ENCODE measurements at regions not wholly inside any gene's neighbourhood (a gene's known extent, or its start where the extent isn't known, plus 50 kb on each side); places are given as distances from the start of the nearest gene placed in this dataset.
"Not testable (repeated sequence)": the region's sequence is repeated elsewhere in the genome, so short reads cannot be mapped to it uniquely, and the experiment has no call there.

- DNase-seq (ENCODE audit: low spot score) = no peak
Observed at GRCh38 chr16:86240716-86241363, 269.5 kb upstream of the FOXF1 start.

- DNase-seq (ENCODE audit: low spot score) = no peak
Observed at GRCh38 chr16:86241681-86242080, 268.6 kb upstream of the FOXF1 start.

- no peak for DNase-seq (ENCODE audit: low spot score)
Observed at GRCh38 chr16:86242244-86243122, 267.8 kb upstream of the FOXF1 start.

GRCh38 chr16:86243123-86243473 lies 267.2 kb upstream of the FOXF1 start:
- DNase-seq (ENCODE audit: low spot score) = no peak

GRCh38 chr16:86243571-86244154 lies 266.7 kb upstream of the FOXF1 start:
- no peak for DNase-seq (ENCODE audit: low spot score)

GRCh38 chr16:86244158-86244557 lies 266.2 kb upstream of the FOXF1 start:
- no peak for DNase-seq (ENCODE audit: low spot score)

GRCh38 chr16:86244936-86245335 lies 265.4 kb upstream of the FOXF1 start:
- DNase-seq (ENCODE audit: low spot score) = no peak

- no peak for DNase-seq (ENCODE audit: low spot score)
Observed at GRCh38 chr16:86245351-86245750, 265.0 kb upstream of the FOXF1 start.

GRCh38 chr16:86245895-86246294 lies 264.4 kb upstream of the FOXF1 start:
- DNase-seq (ENCODE audit: low spot score) = no peak

GRCh38 chr16:86248310-86248905 lies 261.9 kb upstream of the FOXF1 start:
- DNase-seq (ENCODE audit: low spot score) = no peak

- DNase-seq (ENCODE audit: low spot score) = no peak
Observed at GRCh38 chr16:86249631-86250030, 260.7 kb upstream of the FOXF1 start.

- no peak for DNase-seq (ENCODE audit: low spot score)
Observed at GRCh38 chr16:86251682-86252081, 258.6 kb upstream of the FOXF1 start.

- DNase-seq (ENCODE audit: low spot score) = no peak
Observed at GRCh38 chr16:86252596-86252995, 257.7 kb upstream of the FOXF1 start.

- no peak for DNase-seq (ENCODE audit: low spot score)
Observed at GRCh38 chr16:86255966-86256365, 254.4 kb upstream of the FOXF1 start.

- no peak for DNase-seq (ENCODE audit: low spot score)
Observed at GRCh38 chr16:86256995-86257394, 253.3 kb upstream of the FOXF1 start.

GRCh38 chr16:86257546-86257945 lies 252.8 kb upstream of the FOXF1 start:
- no peak for DNase-seq (ENCODE audit: low spot score)

- no peak for DNase-seq (ENCODE audit: low spot score)
Observed at GRCh38 chr16:86258713-86259112, 251.6 kb upstream of the FOXF1 start.

GRCh38 chr16:86259499-86259898 lies 250.8 kb upstream of the FOXF1 start:
- DNase-seq (ENCODE audit: low spot score) = no peak

- no peak for DNase-seq (ENCODE audit: low spot score)
Observed at GRCh38 chr16:86261379-86261778, 248.9 kb upstream of the FOXF1 start.

GRCh38 chr16:86267657-86268056 lies 242.7 kb upstream of the FOXF1 start:
- DNase-seq (ENCODE audit: low spot score) = not testable (repeated sequence)

- DNase-seq (ENCODE audit: low spot score) = no peak
Observed at GRCh38 chr16:86270696-86271095, 239.6 kb upstream of the FOXF1 start.

- no peak for DNase-seq (ENCODE audit: low spot score)
Observed at GRCh38 chr16:86272744-86273143, 237.6 kb upstream of the FOXF1 start.

- no peak for DNase-seq (ENCODE audit: low spot score)
Observed at GRCh38 chr16:86277221-86277620, 233.1 kb upstream of the FOXF1 start.

Data from HuH-7.5 (cell line).